Islet of Langerhans (tissue), 1 donor: ENCODE measurements at regions not wholly inside any gene's neighbourhood (a gene's known extent, or its start where the extent isn't known, plus 50 kb on each side); places are given as distances from the start of the nearest gene placed in this dataset.
"Not testable (repeated sequence)": the region's sequence is repeated elsewhere in the genome, so short reads cannot be mapped to it uniquely, and the experiment has no call there.

Experiments used
- FAIRE-seq: peaks from one replicate; lab custom pipeline; 2011; peaks lifted over from hg19 to GRCh38; lab: Jason Lieb, UNC

GRCh38 chr19:28667348-28667977 is 545.5 kb downstream of the UQCRFS1 start:
- no peak for FAIRE-seq

GRCh38 chr19:28665748-28666147 is 547.2 kb downstream of the UQCRFS1 start:
- FAIRE-seq: no peak

GRCh38 chr19:28656644-28657043 is 556.3 kb downstream of the UQCRFS1 start:
- FAIRE-seq: no peak

- no peak for FAIRE-seq
These were observed 557.9 kb downstream of the UQCRFS1 start for GRCh38 chr19:28655054-28655453.

GRCh38 chr19:28652765-28653164 is 560.2 kb downstream of the UQCRFS1 start:
- FAIRE-seq: no peak

- no peak for FAIRE-seq
These were observed 566.3 kb downstream of the UQCRFS1 start for GRCh38 chr19:28646629-28647028.

- FAIRE-seq: no peak
These were observed 568.7 kb downstream of the UQCRFS1 start for GRCh38 chr19:28644169-28644775.

- FAIRE-seq: no peak
These were observed 569.9 kb downstream of the UQCRFS1 start for GRCh38 chr19:28642787-28643683.

GRCh38 chr19:28641395-28641794 is 571.6 kb downstream of the UQCRFS1 start:
- FAIRE-seq: no peak

GRCh38 chr19:28640506-28640905 is 572.4 kb downstream of the UQCRFS1 start:
- FAIRE-seq: no peak

- FAIRE-seq: no peak
These were observed 574.5 kb downstream of the UQCRFS1 start for GRCh38 chr19:28638445-28638844.

- no peak for FAIRE-seq
These were observed 576.2 kb downstream of the UQCRFS1 start for GRCh38 chr19:28636706-28637105.

GRCh38 chr19:28636016-28636629 is 576.8 kb downstream of the UQCRFS1 start:
- FAIRE-seq: no peak

GRCh38 chr19:28634837-28635236 is 578.1 kb downstream of the UQCRFS1 start:
- FAIRE-seq: no peak

GRCh38 chr19:28634019-28634328 is 579.0 kb downstream of the UQCRFS1 start:
- FAIRE-seq: no peak

GRCh38 chr19:28633319-28634018 is 579.5 kb downstream of the UQCRFS1 start:
- FAIRE-seq: no peak

- FAIRE-seq: no peak
These were observed 580.4 kb downstream of the UQCRFS1 start for GRCh38 chr19:28632371-28633080.

GRCh38 chr19:28631961-28632360 is 581.0 kb downstream of the UQCRFS1 start:
- FAIRE-seq: no peak

- FAIRE-seq: no peak
These were observed 585.3 kb downstream of the UQCRFS1 start for GRCh38 chr19:28627669-28628068.

- FAIRE-seq: not testable (repeated sequence)
These were observed 586.5 kb downstream of the UQCRFS1 start for GRCh38 chr19:28626407-28626806.

- FAIRE-seq: no peak
These were observed 593.0 kb downstream of the UQCRFS1 start for GRCh38 chr19:28619816-28620429.
